ENCODE measurements at regions not wholly inside any gene's neighbourhood (a gene's known extent, or its start where the extent isn't known, plus 50 kb on each side); places are given as distances from the start of the nearest gene placed in this dataset.

- DNase-seq (ENCODE audit: extremely low read depth, low read depth) = no peak
- TF ChIP-seq CTCF (IDR thresholded peaks at IDR 0.05; ENCODE audit: low read depth, low read length) = no peak
These were observed 301.3 kb upstream of the SALL3 start for GRCh38 chr18:78678318-78678695.

- DNase-seq (ENCODE audit: extremely low read depth, low read depth) = no peak
- TF ChIP-seq CTCF (IDR thresholded peaks at IDR 0.05; ENCODE audit: low read depth, low read length) = no peak
These were observed 300.6 kb upstream of the SALL3 start for GRCh38 chr18:78679031-78679430.

DNA sequence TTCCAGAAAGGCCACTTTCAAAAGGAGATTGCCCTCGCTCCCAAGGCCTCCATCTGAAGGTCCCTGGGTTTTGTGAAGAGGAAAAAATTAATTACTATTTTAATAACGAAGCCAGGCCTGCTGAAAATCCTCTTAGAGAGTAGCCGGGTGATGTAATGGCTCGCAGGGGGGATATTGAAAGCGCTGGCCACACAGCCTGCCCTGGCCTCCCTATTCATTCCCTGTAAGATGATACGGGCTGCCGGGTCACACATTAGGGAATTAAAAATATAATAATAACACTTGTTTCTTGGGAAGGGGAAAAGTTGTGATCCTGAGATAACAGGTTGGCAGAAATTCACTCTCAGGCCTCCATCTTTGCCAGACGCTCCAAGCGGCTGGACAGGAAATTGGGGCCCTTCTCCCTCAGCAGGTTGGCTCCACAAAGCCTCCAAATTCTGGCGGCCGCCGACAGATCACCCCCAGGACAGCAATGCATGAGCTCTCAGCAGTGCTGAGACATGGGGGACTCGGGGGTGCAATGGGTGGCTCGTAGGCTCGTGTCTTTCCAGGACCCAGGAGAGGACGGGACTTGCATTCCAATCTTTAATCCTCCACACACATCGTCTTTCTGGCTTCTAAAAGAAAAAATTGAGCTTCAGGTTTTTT lies 299.9 kb upstream of the SALL3 start:
- DNase-seq (ENCODE audit: extremely low read depth, low read depth) = no peak

GRCh38 chr18:78681396-78681795 lies 298.2 kb upstream of the SALL3 start:
- DNase-seq (ENCODE audit: extremely low read depth, low read depth) = no peak
- TF ChIP-seq CTCF (IDR thresholded peaks at IDR 0.05; ENCODE audit: low read depth, low read length) = no peak

More for the DNA sequence above, 299.9 kb upstream of the SALL3 start:
- no peak for TF ChIP-seq CTCF (IDR thresholded peaks at IDR 0.05; ENCODE audit: low read depth, low read length)

GRCh38 chr18:78681934-78682333 lies 297.7 kb upstream of the SALL3 start:
- no peak for DNase-seq (ENCODE audit: extremely low read depth, low read depth)
- no peak for TF ChIP-seq CTCF (IDR thresholded peaks at IDR 0.05; ENCODE audit: low read depth, low read length)

DNA sequence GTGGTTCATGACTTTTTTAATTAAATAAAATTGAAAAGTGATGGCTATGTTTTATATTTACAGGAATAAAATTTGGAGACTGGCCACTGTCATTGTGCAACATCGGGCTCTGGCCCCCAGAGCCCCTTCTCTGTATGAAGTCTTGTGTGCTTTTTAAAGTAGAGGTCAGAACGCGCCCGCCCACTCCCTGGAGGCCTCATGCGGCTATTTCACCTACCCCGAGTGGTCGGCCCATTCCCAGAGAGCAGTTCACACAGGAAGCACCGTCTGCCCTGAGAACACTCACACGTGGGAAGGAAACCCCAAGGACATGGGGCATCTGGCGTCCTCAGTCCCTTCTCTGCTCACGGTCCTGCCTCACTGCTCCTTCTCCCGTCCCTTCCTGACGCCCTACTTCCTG lies 296.9 kb upstream of the SALL3 start:
- TF ChIP-seq CTCF (IDR thresholded peaks at IDR 0.05; ENCODE audit: low read depth, low read length) = no peak
- no peak for DNase-seq (ENCODE audit: extremely low read depth, low read depth)

- no peak for TF ChIP-seq CTCF (IDR thresholded peaks at IDR 0.05; ENCODE audit: low read depth, low read length)
- no peak for DNase-seq (ENCODE audit: extremely low read depth, low read depth)
These were observed 296.2 kb upstream of the SALL3 start for GRCh38 chr18:78683191-78684010.

All from AG09319 (cell line).